ENCODE measurements at regions not wholly inside any gene's neighbourhood (a gene's known extent, or its start where the extent isn't known, plus 50 kb on each side); places are given as distances from the start of the nearest gene placed in this dataset.

DNA sequence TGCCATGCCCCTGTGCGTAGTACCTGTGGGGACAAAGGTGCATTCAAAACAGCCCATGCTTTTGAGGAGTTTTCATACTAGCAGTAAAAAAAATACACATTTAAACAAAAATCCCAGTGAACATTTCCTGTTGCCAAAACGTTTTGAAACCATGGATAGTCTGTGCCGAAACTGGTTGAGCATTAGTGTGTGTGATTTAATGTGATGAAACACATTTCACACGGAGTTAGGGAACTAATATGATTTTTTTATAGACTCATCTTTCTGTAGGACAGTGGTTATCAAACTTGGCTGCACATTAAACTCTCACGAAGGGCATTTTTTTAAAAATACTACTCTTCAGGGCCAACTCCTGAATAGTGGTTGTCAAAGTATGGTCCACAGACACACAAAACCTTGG, 111.8 kb upstream of the CREB5 start:
- TF ChIP-seq, protein P1, sequence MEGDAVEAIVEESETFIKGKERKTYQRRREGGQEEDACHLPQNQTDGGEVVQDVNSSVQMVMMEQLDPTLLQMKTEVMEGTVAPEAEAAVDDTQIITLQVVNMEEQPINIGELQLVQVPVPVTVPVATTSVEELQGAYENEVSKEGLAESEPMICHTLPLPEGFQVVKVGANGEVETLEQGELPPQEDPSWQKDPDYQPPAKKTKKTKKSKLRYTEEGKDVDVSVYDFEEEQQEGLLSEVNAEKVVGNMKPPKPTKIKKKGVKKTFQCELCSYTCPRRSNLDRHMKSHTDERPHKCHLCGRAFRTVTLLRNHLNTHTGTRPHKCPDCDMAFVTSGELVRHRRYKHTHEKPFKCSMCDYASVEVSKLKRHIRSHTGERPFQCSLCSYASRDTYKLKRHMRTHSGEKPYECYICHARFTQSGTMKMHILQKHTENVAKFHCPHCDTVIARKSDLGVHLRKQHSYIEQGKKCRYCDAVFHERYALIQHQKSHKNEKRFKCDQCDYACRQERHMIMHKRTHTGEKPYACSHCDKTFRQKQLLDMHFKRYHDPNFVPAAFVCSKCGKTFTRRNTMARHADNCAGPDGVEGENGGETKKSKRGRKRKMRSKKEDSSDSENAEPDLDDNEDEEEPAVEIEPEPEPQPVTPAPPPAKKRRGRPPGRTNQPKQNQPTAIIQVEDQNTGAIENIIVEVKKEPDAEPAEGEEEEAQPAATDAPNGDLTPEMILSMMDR (conservative IDR thresholded peaks at IDR 0.05 in 1 of 2, IDR thresholded peaks at IDR 0.05 in 1 of 2; ENCODE audit: extremely low read depth in 1 of 2, insufficient read depth in 1 of 2, low read depth in 1 of 2, low read length in 2 of 2): no peak
- no peak for TF ChIP-seq EZH2 (IDR thresholded peaks at IDR 0.05; ENCODE audit: borderline replicate concordance, low read length)

All from mammary epithelial cell (primary cell).